Renal cortical epithelial cell (primary cell): ENCODE measurements at regions not wholly inside any gene's neighbourhood (a gene's known extent, or its start where the extent isn't known, plus 50 kb on each side); places are given as distances from the start of the nearest gene placed in this dataset.

Experiments used
- DNase-seq: peaks from one replicate; pipeline ENCODE4 v3.0.0-alpha.2; 2011; ENCODE audit warnings: low read depth

DNA sequence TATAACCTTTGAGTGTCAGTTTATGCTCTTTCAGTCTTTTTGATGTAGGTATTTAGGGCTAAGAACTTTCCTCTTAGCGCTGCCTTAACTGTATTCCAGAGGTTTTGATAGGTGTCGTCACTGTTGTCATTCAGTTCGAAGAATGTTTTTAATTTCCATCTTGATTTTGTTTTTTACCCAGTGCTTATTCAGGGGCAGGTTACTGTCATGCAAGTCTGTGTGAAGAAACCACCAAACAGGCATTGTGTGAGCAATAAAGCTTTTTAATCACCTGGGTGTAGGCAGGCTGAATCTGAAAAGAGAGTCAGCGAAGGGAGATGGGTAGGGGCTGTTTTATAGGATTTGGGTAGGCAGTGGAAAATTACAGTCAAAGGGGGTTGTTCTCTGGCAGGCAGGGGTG lies 142.0 kb upstream of the USP9Y start:
- no peak for DNase-seq

DNA sequence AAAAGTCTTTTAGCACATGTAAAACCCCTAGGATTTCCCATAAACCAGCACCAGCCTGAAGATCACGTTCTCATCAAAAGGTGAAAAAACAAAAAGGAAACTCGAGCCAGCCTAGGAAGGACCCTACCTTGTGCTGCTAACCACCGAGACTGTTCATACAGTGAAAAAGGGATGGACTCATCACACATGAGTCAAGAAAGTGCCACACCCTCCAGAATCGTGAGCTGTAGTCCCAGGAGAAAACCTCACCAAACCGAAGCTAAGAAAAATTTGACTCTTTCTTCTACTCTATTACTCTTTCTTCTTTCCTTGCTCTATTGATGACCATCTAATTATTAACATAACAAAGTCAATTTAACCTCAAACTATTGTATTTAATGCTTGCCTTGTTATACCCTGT lies 124.8 kb upstream of the USP9Y start:
- no peak for DNase-seq

- DNase-seq: no peak
These were observed 107.4 kb upstream of the USP9Y start for GRCh38 chrY:12593532-12594216.

- DNase-seq: peak; percentile 1
These were observed 102.2 kb upstream of the USP9Y start for GRCh38 chrY:12598783-12599182.

DNA sequence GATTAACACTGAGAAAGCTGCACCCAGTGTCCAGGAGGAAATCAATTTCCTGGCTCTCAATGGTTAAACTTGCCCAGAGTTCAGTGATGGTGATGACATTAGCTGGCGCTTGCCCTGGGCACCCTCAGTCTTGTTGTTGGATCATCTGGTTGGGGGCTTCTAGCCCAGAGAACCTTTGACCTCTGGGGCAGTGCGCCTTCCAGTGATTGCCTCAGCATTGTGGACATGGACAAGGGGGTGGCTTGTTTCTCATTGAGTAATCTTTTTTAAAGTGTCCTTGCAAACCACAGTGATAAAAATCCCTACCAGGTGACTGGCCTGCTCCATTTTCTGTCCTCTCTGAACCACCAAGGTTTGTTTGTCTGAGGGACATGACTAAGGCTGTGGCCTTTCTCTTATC lies 95.6 kb upstream of the USP9Y start:
- no peak for DNase-seq

GRCh38 chrY:12610861-12611260 lies 90.2 kb upstream of the USP9Y start:
- DNase-seq: no peak

GRCh38 chrY:12615733-12616446 lies 85.1 kb upstream of the USP9Y start:
- no peak for DNase-seq

DNA sequence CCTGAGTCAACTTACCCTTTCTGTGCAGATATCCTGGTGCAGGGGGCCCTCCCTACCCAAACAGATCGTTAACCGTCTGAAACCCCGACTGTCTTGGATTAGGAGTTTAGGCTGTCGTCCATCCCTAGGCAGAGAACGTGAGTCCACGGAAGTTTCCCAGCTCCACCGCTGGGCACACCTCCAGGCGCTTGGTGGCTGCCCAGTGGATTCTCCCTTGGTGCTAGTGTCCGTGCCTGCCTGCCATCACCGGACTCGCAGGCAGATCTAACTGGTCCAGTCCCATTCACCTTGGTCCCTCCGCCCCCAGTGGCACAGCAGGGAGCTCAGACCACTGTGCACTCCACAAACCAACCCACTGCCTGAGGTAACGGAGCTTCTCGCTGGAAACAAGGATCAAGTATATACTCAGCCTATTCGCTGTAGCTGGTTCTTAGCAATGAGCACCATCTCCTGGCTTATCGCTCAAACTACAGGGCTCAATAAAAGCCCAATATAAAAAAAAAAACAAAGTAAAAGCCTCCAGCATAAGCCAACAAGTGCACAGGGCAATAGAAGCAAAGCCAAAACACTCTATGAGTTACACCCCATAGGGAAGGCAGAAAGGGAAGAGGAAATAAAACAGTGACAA lies 79.5 kb upstream of the USP9Y start:
- DNase-seq: peak; percentile 53

DNA sequence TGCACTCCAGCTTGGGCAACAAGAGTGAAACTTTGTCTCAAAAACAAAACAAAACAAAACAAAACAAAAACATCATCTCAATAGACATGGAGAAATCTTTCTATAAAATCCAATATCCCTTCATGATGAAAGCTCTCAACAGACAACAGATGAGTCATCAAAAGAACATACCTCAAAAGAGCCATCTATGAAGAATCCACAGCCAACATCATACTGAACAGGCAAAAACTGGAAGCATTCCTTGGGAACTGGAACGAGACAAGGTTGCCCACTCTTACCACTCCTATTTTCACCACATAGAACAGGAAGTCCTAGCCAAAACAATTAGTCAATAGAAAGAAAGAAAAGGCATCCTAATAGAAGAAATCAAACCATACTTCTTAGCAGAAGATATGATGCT lies 77.8 kb upstream of the USP9Y start:
- peak; percentile 27 for DNase-seq

GRCh38 chrY:12642986-12643385 lies 58.0 kb upstream of the USP9Y start:
- peak; percentile 60 for DNase-seq

- peak; percentile 87 for DNase-seq
These were observed 57.2 kb upstream of the USP9Y start for GRCh38 chrY:12643693-12644348.

- DNase-seq: no peak
These were observed 49.9 kb upstream of the USP9Y start for GRCh38 chrY:12651095-12651494.
